Left ventricle myocardium superior (tissue), 1 donor: ENCODE measurements at regions not wholly inside any gene's neighbourhood (a gene's known extent, or its start where the extent isn't known, plus 50 kb on each side); places are given as distances from the start of the nearest gene placed in this dataset.
A peak's percentile ranks its signal among the peaks of the same experiment; 100 is the strongest.
"Not testable (repeated sequence)": the region's sequence is repeated elsewhere in the genome, so short reads cannot be mapped to it uniquely, and the experiment has no call there.

ENCODE experiments used
- ATAC-seq: fragments of 200-7000 bp; cut with Tn5 transposase; one replicate; pipeline ENCODE4 v1.9.1; 2020; ENCODE audit warnings: mild to moderate bottlenecking, moderate library complexity
- DNase-seq: peaks from one replicate; pipeline ENCODE4 v3.0.0-alpha.2; 2020
- intact Hi-C: fragments of 100-400 bp; cut with micrococcal nuclease; formaldehyde crosslinking; loops from one replicate; pipeline ENCODE4 v1.11.0; 2022
- donor health status: DM: no; HTN: yes; CAD: no; lungs with severe emphysema.

- DNase-seq, result no peak
- intact Hi-C loops, result no loop called here
- no peak for ATAC-seq
These were observed 712.0 kb downstream of the TFAP2A start for GRCh38 chr6:9702914-9703313.

- intact Hi-C loops, result no loop called here
- no peak for ATAC-seq
- DNase-seq, result no peak
These were observed 715.0 kb downstream of the TFAP2A start for GRCh38 chr6:9699888-9700287.

- DNase-seq, result no peak
- intact Hi-C loops, result no loop called here
- no peak for ATAC-seq
These were observed 717.5 kb downstream of the TFAP2A start for GRCh38 chr6:9697263-9697931.

DNA sequence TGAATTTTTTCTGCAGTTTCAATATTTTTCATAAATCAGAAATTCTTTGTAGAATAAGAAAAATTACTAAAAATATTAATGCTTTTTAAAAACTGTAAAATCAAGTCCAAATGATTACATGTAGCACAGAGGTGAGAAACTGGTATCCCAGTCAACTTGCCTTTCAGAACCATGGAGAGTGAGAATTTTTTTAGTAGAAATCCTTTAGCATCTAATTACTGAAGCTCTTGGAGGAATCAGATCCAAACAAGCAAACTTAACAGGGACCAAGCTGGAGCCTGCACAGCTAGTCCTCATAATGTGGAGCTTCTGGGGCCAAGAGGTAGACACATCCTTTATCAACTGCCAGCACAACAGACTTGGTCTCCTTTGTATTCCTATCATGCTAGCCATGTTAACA is 724.5 kb downstream of the TFAP2A start:
- DNase-seq (no peak), ATAC-seq (no peak)
- intact Hi-C loops, result no loop called here

GRCh38 chr6:9680727-9681126 is 734.1 kb downstream of the TFAP2A start:
- ATAC-seq, intact Hi-C loops, DNase-seq: not testable (repeated sequence)

DNA sequence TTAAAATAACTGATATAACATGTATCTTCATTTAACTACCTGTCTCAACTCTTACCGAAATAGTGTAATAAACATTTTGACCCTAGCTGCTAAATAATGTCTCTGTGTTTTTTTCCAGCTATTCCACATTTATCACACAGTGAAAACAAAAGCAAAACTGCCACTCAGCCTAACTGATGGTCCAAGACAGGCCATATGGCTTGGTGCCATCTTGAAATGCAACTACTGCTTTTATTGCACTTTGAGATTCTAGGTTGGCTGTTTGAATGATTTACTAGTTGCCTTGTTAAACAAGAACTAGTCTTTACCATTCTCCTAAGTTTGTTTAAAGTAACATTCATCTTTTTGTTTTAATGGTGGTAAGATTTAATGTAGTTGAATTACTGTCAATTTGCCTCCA is 739.8 kb downstream of the TFAP2A start:
- intact Hi-C loops, result no loop called here
- DNase-seq, result no peak
- ATAC-seq, result no peak

GRCh38 chr6:9659848-9660247 is 755.0 kb downstream of the TFAP2A start:
- intact Hi-C loops, result no loop called here
- DNase-seq, result peak; percentile 20
- peak; percentile 66 for ATAC-seq

DNA sequence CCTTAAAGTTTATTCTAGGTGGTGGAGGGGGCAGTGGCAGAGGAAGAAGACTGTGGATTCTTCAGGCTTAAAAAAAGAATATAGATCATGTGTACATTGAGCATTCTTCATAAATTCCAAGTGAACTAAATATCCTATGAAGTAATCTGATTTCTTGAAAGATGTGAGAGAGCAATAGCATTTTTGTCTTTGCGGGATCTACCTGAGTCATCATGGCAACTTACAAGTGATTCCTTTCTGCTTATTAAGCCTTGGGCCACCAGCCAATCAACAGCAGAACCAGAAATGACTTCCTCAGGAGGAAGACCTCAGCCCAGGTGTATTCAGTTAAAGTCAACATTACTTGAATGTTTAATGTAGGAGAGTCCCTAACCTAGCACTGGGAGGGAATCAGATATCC is 756.9 kb downstream of the TFAP2A start:
- intact Hi-C loops, result no loop called here
- ATAC-seq (no peak), DNase-seq (no peak)

GRCh38 chr6:9647599-9647998 is 767.3 kb downstream of the TFAP2A start:
- DNase-seq (no peak), ATAC-seq (no peak)
- intact Hi-C loops, result no loop called here

DNA sequence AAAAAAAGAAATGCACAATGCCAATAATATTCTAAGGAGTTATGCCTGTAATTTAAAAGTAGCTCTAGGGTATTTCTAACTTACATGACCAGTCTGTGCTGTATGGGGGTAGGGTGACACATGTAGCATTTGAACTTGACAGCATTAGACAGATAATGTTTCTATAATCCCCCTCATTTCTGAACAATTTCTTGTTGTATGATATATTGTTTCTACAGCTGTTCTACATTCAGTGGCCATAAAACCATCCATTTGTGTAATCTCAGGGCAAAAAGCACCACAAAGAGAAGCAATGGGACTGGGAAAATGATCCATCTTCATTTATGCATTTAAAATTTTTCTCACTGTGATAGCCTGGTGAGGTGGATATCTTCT is 767.8 kb downstream of the TFAP2A start:
- no peak for DNase-seq
- ATAC-seq, result no peak
- intact Hi-C loops, result no loop called here

- DNase-seq, result no peak
These were observed 768.4 kb downstream of the TFAP2A start for GRCh38 chr6:9646342-9647070.

DNA sequence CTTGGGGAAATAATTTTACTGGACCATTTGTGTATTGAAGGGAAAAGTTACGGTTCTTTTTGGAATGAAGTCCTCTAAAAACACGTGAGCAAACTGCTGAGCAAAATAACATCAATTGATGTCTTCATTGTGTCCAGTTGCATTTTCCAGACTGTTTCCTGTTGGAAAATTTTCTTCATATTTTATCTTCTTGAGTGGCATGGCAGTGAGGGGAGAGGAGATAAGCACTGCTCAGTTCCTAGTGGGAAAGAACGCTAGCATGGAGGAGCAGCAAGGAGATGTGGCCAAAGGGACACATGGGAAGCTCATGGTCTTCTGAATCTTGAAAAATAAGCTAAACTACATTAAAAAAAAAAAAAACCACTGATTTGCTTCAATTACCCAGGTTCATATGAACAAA is 776.0 kb downstream of the TFAP2A start:
- DNase-seq, result no peak
- no peak for ATAC-seq
- intact Hi-C loops, result no loop called here

More at GRCh38 chr6:9646342-9647070, 768.4 kb downstream of the TFAP2A start:
- ATAC-seq, result peak; percentile 100
- intact Hi-C loops, result no loop called here

DNA sequence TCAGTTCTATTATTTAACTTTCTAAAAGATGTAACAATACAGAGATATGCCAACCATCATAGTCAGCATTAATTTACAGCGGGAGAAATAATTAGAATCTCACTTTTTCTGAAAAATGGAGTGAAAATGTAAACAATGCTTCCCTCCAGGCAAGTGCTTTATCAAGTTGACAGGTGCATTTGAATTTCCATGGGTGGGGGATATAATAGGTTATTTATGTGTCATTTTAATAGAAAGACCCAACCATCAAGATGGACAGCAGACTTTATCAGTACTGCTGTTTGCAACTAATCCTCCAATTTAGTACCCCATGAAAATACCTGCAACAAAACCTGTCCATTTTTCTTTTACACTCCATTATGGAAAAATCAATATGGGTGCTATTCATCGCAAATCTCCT is 780.1 kb downstream of the TFAP2A start:
- intact Hi-C loops, result no loop called here
- ATAC-seq (no peak), DNase-seq (no peak)

GRCh38 chr6:9632026-9632425 is 782.8 kb downstream of the TFAP2A start:
- DNase-seq, result no peak
- ATAC-seq, result no peak
- intact Hi-C loops, result no loop called here

DNA sequence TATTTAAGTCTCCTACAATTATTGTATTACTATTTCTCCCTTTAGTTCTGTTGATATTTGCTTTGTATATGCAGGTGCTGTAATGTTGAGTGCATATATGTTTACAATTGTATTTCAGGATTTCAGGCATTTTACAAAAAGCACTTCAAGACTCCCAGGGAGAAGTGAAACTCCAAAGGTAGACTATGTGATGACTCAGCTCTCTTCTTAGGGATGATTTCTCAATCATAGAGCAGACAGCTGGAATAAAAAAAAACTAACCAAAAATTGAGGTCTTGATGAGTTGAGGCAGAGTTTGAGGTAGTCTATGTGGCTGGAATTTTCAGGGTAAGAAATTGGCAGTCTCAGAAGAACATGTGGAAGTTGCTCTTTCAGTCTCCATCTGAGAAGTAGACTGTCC is 786.1 kb downstream of the TFAP2A start:
- ATAC-seq (no peak), DNase-seq (no peak)
- intact Hi-C loops, result no loop called here

DNA sequence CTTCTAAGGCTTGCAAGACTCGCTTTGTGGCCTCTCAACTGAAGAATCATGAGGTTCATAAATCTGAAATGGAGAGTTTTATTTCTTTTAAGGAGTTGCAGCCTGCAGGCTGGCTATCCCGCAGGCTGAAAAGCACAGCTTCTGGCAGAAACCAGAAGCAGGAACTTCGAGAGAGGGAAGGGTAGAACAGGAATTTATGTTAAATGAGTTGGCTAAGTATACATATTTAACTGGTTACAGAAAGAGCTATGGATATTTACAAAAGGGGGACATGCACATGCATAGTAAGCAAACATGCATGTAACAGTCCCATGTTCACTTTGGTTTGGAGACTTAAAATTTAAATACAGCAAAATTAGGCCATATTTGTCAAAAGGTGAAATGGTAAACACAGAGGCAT is 787.0 kb downstream of the TFAP2A start:
- intact Hi-C loops, result no loop called here
- DNase-seq, result no peak
- ATAC-seq, result no peak

GRCh38 chr6:9623985-9624384 is 790.9 kb downstream of the TFAP2A start:
- intact Hi-C loops, result no loop called here
- ATAC-seq (no peak), DNase-seq (no peak)

DNA sequence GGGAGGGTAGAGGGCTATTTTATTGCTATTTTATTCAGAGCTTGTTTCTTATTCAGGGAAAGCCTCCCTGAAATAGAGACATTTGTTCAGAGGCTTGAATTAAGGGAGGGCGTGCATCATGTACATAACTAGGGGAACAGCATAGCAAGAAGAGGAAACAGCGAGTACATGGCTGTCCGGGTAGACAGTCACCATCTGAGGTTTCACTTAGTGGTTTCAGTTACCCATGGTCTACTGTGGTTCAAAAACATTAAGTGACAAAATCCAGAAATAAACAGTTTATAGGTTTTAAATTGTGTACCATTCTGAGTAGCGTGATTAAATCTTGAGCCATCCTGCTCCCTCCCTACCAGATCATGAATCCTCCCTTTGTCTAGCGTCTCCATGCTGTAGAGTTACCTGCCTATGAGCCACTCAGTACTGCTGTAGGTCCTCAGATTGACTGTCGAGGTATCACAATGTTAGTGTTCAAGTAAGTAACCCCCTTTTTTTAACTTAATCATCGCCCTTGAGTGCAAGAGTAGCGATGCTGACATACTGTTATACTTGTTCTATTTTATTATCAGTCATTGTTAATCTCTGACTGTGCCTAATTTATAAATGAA is 791.5 kb downstream of the TFAP2A start:
- DNase-seq (no peak), ATAC-seq (no peak)
- intact Hi-C loops, result no loop called here

DNA sequence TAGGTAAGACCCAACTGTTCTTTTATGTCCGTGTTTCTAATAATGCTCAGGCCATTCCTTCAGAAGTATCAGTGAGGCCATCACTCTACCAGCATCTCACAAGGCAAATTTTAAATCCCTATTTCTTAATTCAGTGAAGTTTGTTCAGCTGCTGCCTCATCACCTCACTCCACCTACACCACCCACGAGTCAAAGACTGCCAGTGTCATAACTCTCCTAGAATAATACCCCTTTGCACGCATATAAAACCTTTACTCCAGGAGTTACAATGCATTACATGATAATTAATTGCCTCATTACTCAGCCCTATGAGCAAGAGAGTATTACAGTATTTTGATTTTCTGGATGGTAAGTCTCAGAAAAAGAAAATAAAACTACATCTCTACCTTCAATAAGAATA is 793.6 kb downstream of the TFAP2A start:
- intact Hi-C loops, result no loop called here
- no peak for ATAC-seq
- DNase-seq, result no peak

GRCh38 chr6:9620687-9621086 is 794.2 kb downstream of the TFAP2A start:
- ATAC-seq (no peak), DNase-seq (no peak)
- intact Hi-C loops, result no loop called here

DNA sequence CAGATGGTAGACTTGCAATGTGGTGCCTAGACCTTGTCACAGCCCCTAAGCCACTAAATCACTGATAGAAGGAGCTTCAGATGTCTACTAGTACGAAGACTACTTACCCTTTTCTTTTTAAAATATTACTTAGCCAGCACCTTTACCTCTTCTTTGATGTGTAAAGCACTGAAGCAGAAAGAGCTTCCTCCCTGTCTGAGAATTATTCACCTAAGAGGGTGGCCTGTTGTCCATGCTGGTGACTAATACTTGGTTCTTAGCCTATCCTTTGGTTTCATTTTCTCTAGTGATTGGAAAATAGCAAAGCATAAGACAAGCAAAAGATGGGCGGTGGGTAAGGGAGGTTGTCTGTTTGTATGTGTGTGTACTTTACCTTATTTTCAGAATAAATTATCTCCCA is 794.6 kb downstream of the TFAP2A start:
- no peak for ATAC-seq
- DNase-seq, result no peak
- intact Hi-C loops, result no loop called here
